ENCODE measurements at regions not wholly inside any gene's neighbourhood (a gene's known extent, or its start where the extent isn't known, plus 50 kb on each side); places are given as distances from the start of the nearest gene placed in this dataset.
"Not testable (repeated sequence)": the region's sequence is repeated elsewhere in the genome, so short reads cannot be mapped to it uniquely, and the experiment has no call there.

DNA sequence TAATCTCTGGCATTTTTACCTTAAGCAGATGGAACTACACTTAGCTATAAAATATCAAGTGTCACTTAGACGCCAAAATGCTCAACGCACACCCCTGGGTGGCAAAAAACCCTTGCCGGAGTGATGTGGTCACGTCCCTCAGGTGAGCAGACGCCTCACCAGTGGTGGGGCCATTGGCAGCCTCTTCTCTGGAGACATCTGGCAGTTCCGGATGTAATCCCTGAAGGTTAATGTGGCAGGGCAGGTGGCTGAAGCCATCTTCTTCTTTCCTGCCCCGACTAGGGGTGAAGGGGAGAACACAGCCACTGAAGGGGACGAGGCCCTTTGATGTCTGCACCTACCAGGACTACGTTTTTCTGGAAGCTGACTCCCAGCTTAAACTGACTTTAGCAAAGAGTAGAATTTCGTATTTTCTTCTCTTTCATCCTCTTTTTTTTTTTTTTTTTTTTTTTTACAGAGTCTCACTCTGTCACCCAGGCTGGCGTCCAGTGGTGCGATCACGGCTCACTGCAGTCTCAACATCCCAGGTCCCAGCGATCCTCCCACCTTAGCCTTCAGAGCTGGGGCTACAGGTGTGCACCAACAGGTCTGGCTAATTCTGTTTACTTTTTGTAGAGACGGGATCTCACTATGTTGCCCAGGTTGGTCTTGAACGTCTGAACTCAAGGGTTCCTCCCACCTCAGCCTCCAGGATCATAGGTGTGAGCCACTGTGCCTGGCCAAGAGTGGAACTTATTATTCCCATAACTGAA lies 152.1 kb downstream of the TTLL2 start:
- DNase-seq (ENCODE audit: low read depth, low spot score) = no peak
- in situ Hi-C loops (cut with HindIII; ENCODE audit: low pct_unique_long_range_greater_than_20kb, low sequenced_read_pairs) = no loop called here

DNA sequence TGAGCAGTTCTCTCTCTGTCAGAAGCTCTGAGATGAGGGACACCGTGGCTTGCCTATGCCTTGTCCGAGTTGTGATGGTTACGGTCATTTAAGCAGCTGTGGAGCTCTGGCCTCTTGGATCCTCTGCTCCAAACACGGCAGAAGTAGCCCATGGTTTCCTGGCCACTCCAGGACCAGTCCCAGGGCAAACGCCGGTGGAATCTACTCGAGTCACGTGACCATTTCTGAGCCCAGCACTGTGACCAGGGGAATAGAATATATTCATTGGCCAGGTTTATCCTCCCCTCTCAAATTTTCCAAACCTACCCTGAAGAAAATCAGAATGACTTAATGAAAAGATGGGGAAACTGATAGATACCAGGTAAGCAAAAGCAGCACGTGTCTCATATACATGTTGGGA lies 152.8 kb downstream of the TTLL2 start:
- in situ Hi-C loops (cut with HindIII; ENCODE audit: low pct_unique_long_range_greater_than_20kb, low sequenced_read_pairs) = no loop called here
- DNase-seq (ENCODE audit: low read depth, low spot score) = no peak

DNA sequence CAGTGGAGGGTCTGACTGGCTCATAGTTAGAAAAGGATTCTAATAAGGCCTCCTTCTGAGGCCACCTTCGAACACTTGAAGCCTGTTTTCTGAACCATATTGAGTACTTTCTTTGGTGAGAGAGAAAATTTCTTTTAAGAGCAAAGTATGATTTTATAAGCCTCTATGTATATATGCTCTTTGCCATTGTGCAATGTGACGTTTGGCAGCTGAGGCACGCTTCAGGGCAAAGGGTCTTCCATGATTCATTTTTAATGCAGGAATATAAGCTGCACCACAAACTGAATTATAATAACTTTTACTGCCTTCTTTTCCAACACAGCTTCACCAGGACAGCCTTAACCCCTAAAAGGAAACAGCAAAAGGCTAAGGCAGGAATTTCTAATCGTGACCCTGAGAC lies 154.4 kb downstream of the TTLL2 start:
- in situ Hi-C loops (cut with HindIII; ENCODE audit: low pct_unique_long_range_greater_than_20kb, low sequenced_read_pairs) = no loop called here
- no peak for DNase-seq (ENCODE audit: low read depth, low spot score)

GRCh38 chr6:167479901-167480648 lies 155.2 kb downstream of the TTLL2 start:
- in situ Hi-C loops (cut with HindIII; ENCODE audit: low pct_unique_long_range_greater_than_20kb, low sequenced_read_pairs) = no loop called here
- peak; percentile 39 for DNase-seq (ENCODE audit: low read depth, low spot score)

- in situ Hi-C loops (cut with HindIII; ENCODE audit: low pct_unique_long_range_greater_than_20kb, low sequenced_read_pairs) = no loop called here
- DNase-seq (ENCODE audit: low read depth, low spot score) = no peak
These were observed 156.5 kb downstream of the TTLL2 start for GRCh38 chr6:167481307-167481926.

DNA sequence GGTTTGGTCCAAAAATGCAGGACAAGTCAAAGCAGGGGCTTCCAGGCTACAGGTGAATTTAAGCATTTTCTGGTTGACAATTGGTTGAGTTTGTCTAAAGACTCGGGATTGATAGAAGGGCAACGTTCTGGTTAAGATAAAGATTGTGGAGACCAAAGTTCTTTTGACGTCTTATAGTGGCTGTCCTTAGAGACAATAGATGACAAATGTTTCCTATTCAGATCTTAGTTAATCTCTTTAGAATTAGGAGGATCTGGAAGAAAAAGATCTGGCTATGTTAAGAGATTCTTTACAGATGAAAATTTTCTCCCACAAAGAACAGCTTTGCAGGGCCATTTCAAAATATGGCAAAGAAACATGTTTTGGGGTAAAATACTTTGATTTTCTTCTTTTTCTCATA lies 157.9 kb downstream of the TTLL2 start:
- DNase-seq (ENCODE audit: low read depth, low spot score); in situ Hi-C loops (cut with HindIII; ENCODE audit: low pct_unique_long_range_greater_than_20kb, low sequenced_read_pairs): not testable (repeated sequence)

DNA sequence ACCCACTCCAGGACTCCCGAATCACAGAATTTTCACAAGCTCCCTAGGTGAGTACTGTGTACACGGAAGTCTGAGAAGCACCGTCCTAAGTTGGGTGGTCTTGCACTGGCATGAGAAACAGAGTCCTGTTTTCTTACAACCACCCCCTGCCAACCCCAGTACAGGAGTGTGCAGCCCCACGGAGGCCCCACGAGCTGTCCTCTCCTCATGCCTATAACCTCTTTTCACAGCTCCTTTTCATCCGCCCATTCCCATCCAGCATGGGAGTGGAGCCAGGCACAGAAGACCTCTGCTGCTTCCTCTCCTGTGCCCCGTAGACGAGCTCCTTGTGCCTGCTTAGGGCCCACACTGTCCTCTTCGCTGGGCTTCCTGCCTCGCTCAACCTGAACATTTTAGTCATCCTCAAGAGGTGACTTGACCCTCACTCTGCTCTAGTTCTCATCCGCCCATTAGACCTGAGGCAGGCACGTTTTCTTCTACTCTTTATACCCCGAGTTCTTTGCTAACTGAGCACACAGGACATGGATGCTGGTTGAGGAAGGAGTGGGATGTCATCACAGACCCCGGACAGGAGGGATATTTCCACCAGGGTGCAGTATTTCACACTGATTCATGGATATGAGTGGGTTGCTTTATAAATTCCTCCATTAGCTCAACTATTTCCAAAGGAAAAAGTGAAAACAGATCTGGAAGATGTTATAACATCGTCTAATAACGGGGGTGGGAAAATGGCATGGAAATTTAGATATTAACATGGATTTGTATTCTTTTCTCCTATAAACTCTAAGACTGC lies 160.5 kb downstream of the TTLL2 start:
- DNase-seq (ENCODE audit: low read depth, low spot score) = peak; percentile 68
- in situ Hi-C loops (cut with HindIII; ENCODE audit: low pct_unique_long_range_greater_than_20kb, low sequenced_read_pairs) = no loop called here

GRCh38 chr6:167487749-167488664 lies 163.1 kb downstream of the TTLL2 start:
- peak; percentile 41 for DNase-seq (ENCODE audit: low read depth, low spot score)

DNA sequence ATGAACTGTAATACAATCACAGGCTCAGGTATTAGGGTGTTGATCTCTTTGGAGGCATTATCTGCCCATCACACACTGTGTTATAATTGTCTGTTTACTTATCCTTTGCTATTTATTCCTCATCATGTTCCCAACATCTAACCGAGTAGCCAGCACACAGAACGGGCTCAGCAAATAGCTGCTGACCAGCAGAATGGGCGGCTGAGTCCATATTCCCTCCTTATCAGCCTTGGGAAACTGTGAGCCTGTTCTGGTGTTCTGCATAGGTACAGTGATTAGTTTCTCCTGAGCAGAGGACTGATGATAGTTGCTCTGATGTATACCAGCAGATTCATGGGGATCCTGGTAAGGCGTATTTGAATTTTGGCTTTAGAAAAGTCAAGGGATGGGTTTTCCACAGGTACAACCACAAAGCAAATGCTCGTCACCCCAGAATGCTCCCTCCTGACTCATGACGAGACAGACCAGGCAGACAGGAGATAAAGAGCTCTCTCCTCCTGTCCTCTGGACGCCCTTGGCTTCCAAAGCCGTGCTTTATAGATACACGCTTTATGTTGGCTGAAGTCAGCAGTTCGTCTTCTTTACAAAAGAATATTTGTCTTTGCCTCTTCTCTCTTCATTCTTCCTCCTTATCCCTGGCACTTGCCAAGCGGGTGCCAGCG lies 166.7 kb downstream of the TTLL2 start:
- in situ Hi-C loops (cut with HindIII; ENCODE audit: low pct_unique_long_range_greater_than_20kb, low sequenced_read_pairs) = no loop called here
- no peak for DNase-seq (ENCODE audit: low read depth, low spot score)

More at GRCh38 chr6:167487749-167488664, 163.1 kb downstream of the TTLL2 start:
- in situ Hi-C loops (cut with HindIII; ENCODE audit: low pct_unique_long_range_greater_than_20kb, low sequenced_read_pairs) = no loop called here

DNA sequence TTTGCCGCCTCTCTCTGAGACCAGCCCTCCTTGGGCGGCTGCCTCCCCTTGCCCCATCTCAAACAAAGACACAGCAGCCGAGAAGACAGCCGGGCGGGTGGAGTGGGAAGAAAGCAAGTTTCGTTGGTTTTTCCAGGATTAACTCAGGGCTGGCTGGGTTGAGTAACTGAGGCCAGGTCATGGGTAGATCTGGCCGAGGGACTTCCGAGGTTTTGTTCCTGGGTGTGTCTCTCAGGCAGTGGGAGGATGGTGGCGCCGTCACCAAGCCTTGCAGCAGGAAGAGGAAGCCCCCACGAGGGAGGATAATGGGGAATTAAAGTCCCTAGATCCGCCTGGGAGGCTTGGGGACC lies 167.2 kb downstream of the TTLL2 start:
- in situ Hi-C loops (cut with HindIII; ENCODE audit: low pct_unique_long_range_greater_than_20kb, low sequenced_read_pairs) = no loop called here
- no peak for DNase-seq (ENCODE audit: low read depth, low spot score)

DNA sequence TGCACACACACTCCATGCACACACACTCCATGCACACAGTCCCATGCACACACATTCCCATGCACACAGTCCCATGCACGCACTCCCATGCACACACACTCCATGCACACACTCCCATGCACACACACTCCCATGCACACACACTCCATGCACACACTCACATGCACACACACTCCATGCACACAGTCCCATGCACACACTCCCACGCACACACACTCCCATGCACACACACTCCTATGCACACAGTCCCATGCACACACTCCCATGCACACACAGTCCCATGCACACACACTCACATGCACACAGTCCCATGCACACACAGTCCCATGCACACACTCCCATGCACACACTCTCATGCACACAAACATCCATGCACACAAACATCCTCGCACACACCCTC lies 168.4 kb downstream of the TTLL2 start:
- DNase-seq (ENCODE audit: low read depth, low spot score) = no peak
- in situ Hi-C loops (cut with HindIII; ENCODE audit: low pct_unique_long_range_greater_than_20kb, low sequenced_read_pairs) = no loop called here

- in situ Hi-C loops (cut with HindIII; ENCODE audit: low pct_unique_long_range_greater_than_20kb, low sequenced_read_pairs) = no loop called here
These were observed 169.3 kb downstream of the TTLL2 start for GRCh38 chr6:167493976-167494697.

DNA sequence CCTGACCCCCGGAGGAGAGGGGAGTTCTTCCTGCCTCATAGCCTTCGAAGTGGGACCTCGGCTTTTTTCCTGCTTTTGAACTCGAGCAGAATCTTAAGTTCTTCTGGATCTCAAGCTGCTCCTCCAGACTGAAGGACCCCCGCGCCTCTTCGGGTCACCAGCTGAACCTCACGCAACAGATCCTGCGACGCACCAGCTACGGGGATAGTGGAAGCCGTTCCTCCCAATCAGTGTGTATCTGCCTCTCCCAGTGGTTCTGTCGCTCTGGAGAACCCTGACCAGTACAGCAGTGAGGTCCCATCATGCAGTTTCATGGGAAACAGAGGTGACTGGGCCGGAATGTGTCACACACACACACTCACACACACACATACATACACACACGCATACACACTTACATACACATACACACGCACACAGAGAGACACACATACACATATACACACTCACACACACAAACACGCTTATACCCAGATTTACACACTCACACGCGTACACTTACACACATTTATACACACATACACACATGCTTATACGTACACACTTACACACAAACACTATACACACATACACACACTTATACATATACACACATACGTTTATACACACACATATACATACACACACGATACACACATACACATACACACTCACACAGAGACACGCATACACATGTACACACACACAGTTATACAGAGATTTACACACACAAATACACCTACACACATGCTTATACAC lies 170.0 kb downstream of the TTLL2 start:
- in situ Hi-C loops (cut with HindIII; ENCODE audit: low pct_unique_long_range_greater_than_20kb, low sequenced_read_pairs) = no loop called here
- no peak for DNase-seq (ENCODE audit: low read depth, low spot score)

More at GRCh38 chr6:167493976-167494697, 169.3 kb downstream of the TTLL2 start:
- no peak for DNase-seq (ENCODE audit: low read depth, low spot score)

GRCh38 chr6:167495506-167496401 lies 170.9 kb downstream of the TTLL2 start:
- in situ Hi-C loops (cut with HindIII; ENCODE audit: low pct_unique_long_range_greater_than_20kb, low sequenced_read_pairs) = no loop called here
- no peak for DNase-seq (ENCODE audit: low read depth, low spot score)

Data from SK-MEL-5 (cell line).